ENCODE measurements at regions not wholly inside any gene's neighbourhood (a gene's known extent, or its start where the extent isn't known, plus 50 kb on each side); places are given as distances from the start of the nearest gene placed in this dataset.
A peak's percentile ranks its signal among the peaks of the same experiment; 100 is the strongest.
"Not testable (repeated sequence)": the region's sequence is repeated elsewhere in the genome, so short reads cannot be mapped to it uniquely, and the experiment has no call there.

- Mint-ChIP-seq H3K36me3 (ENCODE audit: low read depth) (peaks cover 7% of the 10 kb centered on the region), H3K4me1 (peaks cover 66% of the 10 kb centered on the region), H3K27me3 (no peaks in the 10 kb centered on the region), H3K27ac (peak overlapping the region; percentile 79), H3K9me3 (peaks cover 11% of the 10 kb centered on the region), H3K4me3 (no peak overlapping the region)
- intact Hi-C loops (cut with micrococcal nuclease), result loop anchor here (1.0 to 10.0 kb wide), 2 partner anchors 19 to 908 kb away; no protein-coding TSS in a partner anchor
- DNase-seq, result peak; percentile 61
These were observed 101.3 kb downstream of the AKAP11 start for GRCh38 chr13:42373048-42373812.

DNA sequence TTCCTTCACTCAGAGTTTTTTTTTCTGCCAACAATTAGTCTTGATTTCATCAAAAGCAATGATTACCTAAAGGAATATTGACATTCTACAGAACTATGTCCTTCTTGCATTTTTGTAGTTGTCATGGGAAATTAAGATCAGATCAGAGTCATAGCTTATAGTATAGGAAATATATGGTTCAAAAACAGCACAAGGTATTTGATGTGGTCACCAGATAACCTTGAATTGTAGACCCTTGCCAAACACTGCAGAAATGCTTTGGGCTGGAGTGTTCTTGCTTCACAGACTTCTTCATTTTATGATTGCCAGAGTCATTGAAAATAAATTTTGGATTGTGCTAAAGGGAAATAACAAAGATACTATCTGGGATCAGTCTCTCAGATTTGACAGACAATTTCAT, 103.7 kb downstream of the AKAP11 start:
- DNase-seq, result no peak
- H3K4me3 Mint-ChIP-seq, result no peak overlapping the region

DNA sequence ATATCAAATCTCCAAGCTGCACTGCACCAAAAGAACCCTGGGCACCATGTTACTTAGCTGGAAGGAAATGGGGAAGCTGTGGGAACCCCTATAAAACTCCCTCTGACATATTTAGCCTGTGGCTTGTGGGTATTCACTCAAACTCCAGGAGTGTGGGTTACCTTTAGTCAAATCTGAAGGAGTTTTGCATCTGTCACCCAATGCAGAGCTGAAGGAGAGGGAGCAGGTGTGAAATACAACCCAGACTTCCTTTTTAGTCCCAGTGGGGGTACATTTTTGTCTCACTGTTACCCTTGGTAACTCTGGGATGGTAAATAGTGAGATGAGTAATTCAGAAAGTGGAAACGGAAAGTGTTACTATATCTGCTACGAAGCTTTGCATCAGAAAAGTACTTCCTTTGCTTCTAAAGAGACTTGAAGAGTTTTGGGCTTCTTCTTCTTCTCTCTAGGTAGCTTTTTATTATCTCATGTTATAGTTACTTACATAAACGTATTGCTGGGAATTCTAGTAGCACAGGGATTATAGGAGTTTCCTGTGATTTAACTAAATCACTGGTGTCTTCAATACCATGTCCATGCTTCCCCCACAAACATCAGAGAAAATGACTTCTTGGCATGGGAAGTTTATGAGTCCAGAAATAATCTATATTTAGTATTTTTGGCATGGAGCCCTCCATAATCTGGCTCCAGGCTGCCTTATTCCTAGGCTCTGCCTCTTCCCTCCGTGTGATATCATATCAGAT, 105.9 kb downstream of the AKAP11 start:
- Mint-ChIP-seq H3K4me1 (peaks cover 71% of the 10 kb centered on the region), H3K27ac (peak overlapping the region; percentile 96), H3K4me3 (peak overlapping the region; percentile 51), H3K9me3 (peaks cover 16% of the 10 kb centered on the region), H3K36me3 (ENCODE audit: low read depth) (peaks cover 7% of the 10 kb centered on the region), H3K27me3 (no peaks in the 10 kb centered on the region)
- peak; percentile 91 for DNase-seq
- intact Hi-C loops (cut with micrococcal nuclease), result loop anchor here (1.0 to 10.0 kb wide), 8 partner anchors 9 to 913 kb away; no protein-coding TSS in a partner anchor

More for the DNA sequence above, 103.7 kb downstream of the AKAP11 start:
- peak overlapping the region; percentile 46 for H3K27ac Mint-ChIP-seq
- H3K9me3 Mint-ChIP-seq, result peaks cover 16% of the 10 kb centered on the region
- H3K4me1 Mint-ChIP-seq, result peaks cover 70% of the 10 kb centered on the region
- H3K36me3 Mint-ChIP-seq (ENCODE audit: low read depth), result peaks cover 10% of the 10 kb centered on the region
- H3K27me3 Mint-ChIP-seq, result no peaks in the 10 kb centered on the region
- intact Hi-C loops (cut with micrococcal nuclease), result loop anchor here (10.0 kb wide), 1 partner anchor 911 kb away; no protein-coding TSS in a partner anchor

DNA sequence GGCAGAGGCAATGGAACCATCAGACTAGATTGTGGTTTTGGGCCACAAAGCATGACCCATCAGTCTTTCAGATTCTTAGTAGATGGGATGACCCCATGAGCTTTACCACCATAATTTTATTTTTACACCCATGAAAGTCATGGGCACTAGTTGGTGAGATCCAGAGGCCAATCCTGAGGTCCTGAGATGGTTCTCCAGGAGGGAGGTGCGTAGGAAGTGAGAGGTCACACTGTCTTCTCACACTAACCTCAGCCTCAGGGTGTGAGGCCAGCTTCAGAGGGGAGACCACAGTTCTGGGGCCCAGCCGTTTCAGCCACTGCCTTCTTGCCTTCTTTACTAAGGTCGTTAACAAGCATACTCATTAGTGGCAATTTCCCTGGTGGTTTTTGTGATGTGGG, 106.4 kb downstream of the AKAP11 start:
- Mint-ChIP-seq H3K27me3 (no peaks in the 10 kb centered on the region), H3K36me3 (ENCODE audit: low read depth) (peaks cover 6% of the 10 kb centered on the region), H3K4me3 (peak overlapping the region; percentile 51), H3K4me1 (peaks cover 70% of the 10 kb centered on the region), H3K27ac (peak overlapping the region; percentile 96), H3K9me3 (peaks cover 16% of the 10 kb centered on the region)
- intact Hi-C loops (cut with micrococcal nuclease), result loop anchor here (1.0 to 10.0 kb wide), 2 partner anchors 42 to 914 kb away; no protein-coding TSS in a partner anchor
- DNase-seq, result peak; percentile 73

- intact Hi-C loops (cut with micrococcal nuclease), result loop anchor here (10.0 kb wide), 1 partner anchor 914 kb away; no protein-coding TSS in a partner anchor
- H3K27me3 Mint-ChIP-seq, result no peaks in the 10 kb centered on the region
- H3K4me1 Mint-ChIP-seq, result peaks cover 71% of the 10 kb centered on the region
- H3K4me3 Mint-ChIP-seq, result no peak overlapping the region
- peak; percentile 52 for DNase-seq
- H3K36me3 Mint-ChIP-seq (ENCODE audit: low read depth), result peaks cover 5% of the 10 kb centered on the region
- peak overlapping the region; percentile 96 for H3K27ac Mint-ChIP-seq
- peaks cover 18% of the 10 kb centered on the region for H3K9me3 Mint-ChIP-seq
These were observed 107.3 kb downstream of the AKAP11 start for GRCh38 chr13:42379241-42379640.

DNA sequence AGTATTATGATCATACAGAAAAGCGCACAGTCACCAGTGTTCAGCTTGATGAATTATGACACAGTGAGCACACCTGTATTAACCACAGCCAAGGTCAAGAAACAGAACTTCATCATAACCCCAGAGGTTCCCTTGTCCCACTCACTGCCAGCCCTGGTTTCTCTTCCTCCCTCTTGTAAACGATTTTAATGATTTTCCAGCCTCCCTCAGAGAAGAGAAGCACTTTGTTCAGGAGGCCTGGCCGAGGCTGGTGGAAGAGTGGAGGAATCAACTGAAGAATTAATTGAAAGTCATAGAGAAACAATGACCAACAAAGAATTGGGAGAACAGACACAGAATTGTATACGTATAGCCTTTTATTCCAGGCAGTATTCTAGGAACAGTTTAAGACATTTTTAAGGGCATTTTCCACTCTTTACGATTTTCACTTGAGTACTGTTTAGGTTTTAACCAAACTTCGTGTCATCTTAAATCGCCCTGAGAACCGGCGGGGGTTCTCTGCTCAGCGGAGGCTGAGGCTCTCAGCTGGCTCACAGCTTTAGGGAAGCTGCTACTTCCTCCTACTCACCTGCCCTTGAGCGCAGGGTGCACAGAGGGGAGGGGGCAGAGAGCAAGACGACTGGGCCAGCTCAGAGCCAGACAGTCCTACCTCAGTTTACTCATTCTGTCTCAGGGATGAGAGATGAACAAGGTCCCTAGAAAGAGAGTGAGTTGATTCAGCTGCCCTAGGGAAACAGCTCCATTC, 108.6 kb downstream of the AKAP11 start:
- Mint-ChIP-seq H3K4me1 (peaks cover 65% of the 10 kb centered on the region), H3K9me3 (peaks cover 17% of the 10 kb centered on the region), H3K36me3 (ENCODE audit: low read depth) (peaks cover 5% of the 10 kb centered on the region), H3K27me3 (no peaks in the 10 kb centered on the region), H3K27ac (peak overlapping the region; percentile 84), H3K4me3 (peak overlapping the region; percentile 60)
- intact Hi-C loops (cut with micrococcal nuclease), result no loop called here
- peak; percentile 66 for DNase-seq

DNA sequence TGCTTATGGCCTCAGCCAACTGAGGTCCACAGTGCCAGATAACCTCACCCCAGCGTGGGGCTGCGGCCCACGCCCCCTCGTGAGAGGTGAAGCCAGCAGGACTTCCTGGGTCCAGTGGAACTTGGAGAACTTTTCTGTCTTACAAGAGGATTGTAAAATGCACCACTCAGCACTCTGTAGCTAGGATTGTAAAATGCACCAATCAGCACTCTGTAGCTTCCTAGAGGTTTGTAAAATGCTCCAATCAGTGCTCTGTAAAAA, 109.1 kb downstream of the AKAP11 start:
- Mint-ChIP-seq H3K36me3 (ENCODE audit: low read depth) (peaks cover 5% of the 10 kb centered on the region), H3K27ac (peak overlapping the region; percentile 84), H3K9me3 (peaks cover 16% of the 10 kb centered on the region), H3K27me3 (no peaks in the 10 kb centered on the region), H3K4me3 (no peak overlapping the region), H3K4me1 (peaks cover 60% of the 10 kb centered on the region)
- intact Hi-C loops (cut with micrococcal nuclease), result no loop called here
- no peak for DNase-seq

DNA sequence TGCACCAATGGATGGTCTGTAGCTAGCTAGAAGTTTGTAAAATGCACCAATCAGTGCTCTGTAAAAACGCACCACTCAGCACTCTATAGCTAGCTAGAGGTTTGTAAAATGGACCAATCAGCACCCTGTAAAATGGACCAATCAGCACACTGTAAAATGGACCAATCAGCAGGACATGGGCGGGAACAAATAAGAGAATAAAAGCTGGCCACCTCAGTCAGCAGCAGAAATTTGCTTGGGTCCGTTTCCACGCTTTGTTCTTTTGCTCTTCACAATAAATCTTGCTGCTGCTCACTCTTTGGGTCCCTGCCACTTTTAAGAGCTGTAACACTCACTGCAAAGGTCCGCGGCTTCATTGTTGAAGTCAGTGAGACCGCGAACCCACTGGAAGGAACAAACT, 109.5 kb downstream of the AKAP11 start:
- H3K36me3 Mint-ChIP-seq (ENCODE audit: low read depth); H3K4me3 Mint-ChIP-seq; H3K27ac Mint-ChIP-seq; intact Hi-C loops (cut with micrococcal nuclease); H3K27me3 Mint-ChIP-seq: not testable (repeated sequence)
- Mint-ChIP-seq H3K9me3 (peaks cover 16% of the 10 kb centered on the region), H3K4me1 (peaks cover 58% of the 10 kb centered on the region)
- DNase-seq, result peak; percentile 53

- peaks cover 55% of the 10 kb centered on the region for H3K4me1 Mint-ChIP-seq
- H3K4me3 Mint-ChIP-seq, result no peak overlapping the region
- H3K27me3 Mint-ChIP-seq, result no peaks in the 10 kb centered on the region
- H3K27ac Mint-ChIP-seq, result peak overlapping the region; percentile 7
- H3K36me3 Mint-ChIP-seq (ENCODE audit: low read depth), result peaks cover 10% of the 10 kb centered on the region
- H3K9me3 Mint-ChIP-seq, result peaks cover 22% of the 10 kb centered on the region
- DNase-seq, result no peak
- intact Hi-C loops (cut with micrococcal nuclease), result no loop called here
These were observed 111.1 kb downstream of the AKAP11 start for GRCh38 chr13:42383025-42383424.

DNA sequence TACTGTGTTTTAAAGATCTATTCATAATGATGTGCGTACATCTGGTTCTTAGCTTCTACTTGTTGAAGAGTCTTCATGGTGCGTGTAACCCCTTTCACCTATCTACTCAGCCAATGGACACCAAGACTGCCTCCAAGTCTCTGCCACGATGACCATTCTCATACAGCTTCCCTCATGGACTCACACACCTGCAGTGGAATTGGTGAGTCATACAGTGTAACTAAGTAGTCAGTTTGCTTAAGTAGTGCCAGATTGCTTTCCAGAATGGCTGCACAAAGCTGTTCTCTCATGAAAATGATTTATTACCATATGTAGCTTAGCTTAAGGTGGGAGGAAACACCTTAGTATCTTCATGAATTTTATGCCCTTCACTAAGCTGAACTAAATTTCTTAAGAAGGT, 112.3 kb downstream of the AKAP11 start:
- DNase-seq, result peak; percentile 55
- Mint-ChIP-seq H3K9me3 (peaks cover 22% of the 10 kb centered on the region), H3K36me3 (ENCODE audit: low read depth) (peaks cover 6% of the 10 kb centered on the region), H3K27me3 (no peaks in the 10 kb centered on the region), H3K4me1 (peaks cover 50% of the 10 kb centered on the region), H3K27ac (peak overlapping the region; percentile 78), H3K4me3 (no peak overlapping the region)
- intact Hi-C loops (cut with micrococcal nuclease), result loop anchor here (1.0 kb wide), 1 partner anchor 8 kb away; no protein-coding TSS in a partner anchor

- DNase-seq, result peak; percentile 59
- Mint-ChIP-seq H3K4me1 (peaks cover 55% of the 10 kb centered on the region), H3K36me3 (ENCODE audit: low read depth) (peaks cover 10% of the 10 kb centered on the region), H3K9me3 (peaks cover 13% of the 10 kb centered on the region), H3K27ac (peak overlapping the region; percentile 21), H3K4me3 (no peak overlapping the region), H3K27me3 (no peaks in the 10 kb centered on the region)
- intact Hi-C loops (cut with micrococcal nuclease), result no loop called here
These were observed 116.4 kb downstream of the AKAP11 start for GRCh38 chr13:42388326-42388725.

GRCh38 chr13:42389041-42389440, 117.1 kb downstream of the AKAP11 start:
- no peaks in the 10 kb centered on the region for H3K27me3 Mint-ChIP-seq
- peaks cover 59% of the 10 kb centered on the region for H3K4me1 Mint-ChIP-seq
- no peak for DNase-seq
- H3K4me3 Mint-ChIP-seq, result no peak overlapping the region
- intact Hi-C loops (cut with micrococcal nuclease), result no loop called here
- H3K9me3 Mint-ChIP-seq, result peaks cover 12% of the 10 kb centered on the region
- H3K27ac Mint-ChIP-seq, result no peak overlapping the region
- H3K36me3 Mint-ChIP-seq (ENCODE audit: low read depth), result peaks cover 11% of the 10 kb centered on the region

- H3K9me3 Mint-ChIP-seq, result no peaks in the 10 kb centered on the region
- H3K36me3 Mint-ChIP-seq (ENCODE audit: low read depth), result peaks cover 20% of the 10 kb centered on the region
- intact Hi-C loops (cut with micrococcal nuclease), result loop anchor here (1.0 to 10.0 kb wide), 5 partner anchors 8 to 600 kb away; partner anchors contain the start of genes EPSTI1 and TNFSF11
- DNase-seq, result peak; percentile 71
- H3K4me3 Mint-ChIP-seq, result peak overlapping the region; percentile 91
- H3K4me1 Mint-ChIP-seq, result peaks cover 76% of the 10 kb centered on the region
- H3K27ac Mint-ChIP-seq, result peak overlapping the region; percentile 97
- no peaks in the 10 kb centered on the region for H3K27me3 Mint-ChIP-seq
These were observed 120.2 kb downstream of the AKAP11 start for GRCh38 chr13:42392180-42392579.
